Keratinocyte (primary cell): ENCODE measurements at regions not wholly inside any gene's neighbourhood (a gene's known extent, or its start where the extent isn't known, plus 50 kb on each side); places are given as distances from the start of the nearest gene placed in this dataset.

Source experiments
- DNase-seq: peaks from one replicate; pipeline ENCODE4 v3.0.0-alpha.2; 2011; ENCODE audit warnings: low read depth, missing footprints, low spot score
- FAIRE-seq: peaks from 2 replicates; lab custom pipeline; 2011; peaks lifted over from hg19 to GRCh38; lab: Jason Lieb, UNC
- H2AFZ ChIP-seq: 2 replicates; pipeline ENCODE4 v1.6.0; 2012; ENCODE audit warnings: low read length, control low read depth, inconsistent platforms; ENCODE audit not compliant: control insufficient read depth
- H3K27ac ChIP-seq: 2 replicates; pipeline ENCODE4 v1.5.1; 2011; ENCODE audit warnings: low read length; ENCODE audit not compliant: control insufficient read depth, insufficient read depth
- H3K27me3 ChIP-seq: 3 replicates; pipeline ENCODE4 v1.6.0; 2011; ENCODE audit warnings: low read length; ENCODE audit not compliant: control insufficient read depth, insufficient read depth; ENCODE audit errors: extremely low read depth
- H3K36me3 ChIP-seq, 2 experiments: 2 replicates in 1 of 2; 3 replicates in 1 of 2; pipeline ENCODE4 v1.5.1; 2011; ENCODE audit warnings: low read length in 2 of 2, mild to moderate bottlenecking in 1 of 2; ENCODE audit not compliant: control insufficient read depth in 2 of 2, insufficient read depth in 2 of 2; ENCODE audit errors: extremely low read depth in 1 of 2
- H3K4me1 ChIP-seq: 3 replicates; pipeline ENCODE4 v1.5.1; 2011; ENCODE audit warnings: low read length; ENCODE audit not compliant: control insufficient read depth, insufficient read depth; ENCODE audit errors: extremely low read depth
- H3K4me2 ChIP-seq: 3 replicates; pipeline ENCODE4 v1.6.0; 2011; ENCODE audit warnings: low read depth, low read length; ENCODE audit not compliant: control insufficient read depth, insufficient read depth; ENCODE audit errors: extremely low read depth
- H3K4me3 ChIP-seq, 3 experiments: fragments of 200-600 bp in 1 of 3; sonication (generic) in 1 of 3; 2 replicates in 2 of 3; 3 replicates in 1 of 3; pipeline ENCODE4 v1.5.1; 2011 to 2016; ENCODE audit warnings: low read length in 3 of 3, mild to moderate bottlenecking in 3 of 3, control low read depth in 2 of 3, inconsistent platforms in 1 of 3, low read depth in 1 of 3, mixed read lengths in 1 of 3, mixed run types in 1 of 3, moderate library complexity in 1 of 3; ENCODE audit not compliant: control insufficient read depth in 2 of 3, insufficient read depth in 2 of 3; ENCODE audit errors: extremely low read depth in 1 of 3
- H3K79me2 ChIP-seq: 2 replicates; pipeline ENCODE4 v1.6.0; 2012; ENCODE audit warnings: low read length; ENCODE audit not compliant: control insufficient read depth, insufficient read depth
- H3K9ac ChIP-seq: 3 replicates; pipeline ENCODE4 v1.6.0; 2011; ENCODE audit warnings: low read length; ENCODE audit not compliant: control insufficient read depth, insufficient read depth; ENCODE audit errors: extremely low read depth
- H3K9me1 ChIP-seq: 3 replicates; pipeline ENCODE4 v1.6.0; 2011; ENCODE audit warnings: low read length; ENCODE audit not compliant: control insufficient read depth, insufficient read depth; ENCODE audit errors: extremely low read depth
- H3K9me3 ChIP-seq: 2 replicates; pipeline ENCODE4 v1.5.1; 2012; ENCODE audit warnings: low read depth, low read length; ENCODE audit not compliant: control insufficient read depth
- H4K20me1 ChIP-seq: 3 replicates; pipeline ENCODE4 v1.6.0; 2011; ENCODE audit warnings: low read length; ENCODE audit not compliant: control insufficient read depth, insufficient read depth; ENCODE audit errors: extremely low read depth
- CTCF ChIP-seq, 3 experiments: IDR thresholded peaks in 1 of 3; conservative IDR thresholded peaks in 1 of 3; optimal IDR thresholded peaks in 1 of 3; 2 replicates in 2 of 3; 3 replicates in 1 of 3; pipeline versions ENCODE3 to v1.5.1; 2011; ENCODE audit warnings: low read length in 3 of 3, mild to moderate bottlenecking in 3 of 3, moderate library complexity in 2 of 3, control low read depth in 1 of 3, inconsistent platforms in 1 of 3; ENCODE audit not compliant: insufficient read depth in 2 of 3; ENCODE audit errors: extremely low read depth in 1 of 3
- EZH2 ChIP-seq: IDR thresholded peaks from one replicate; pipeline ENCODE4 v1.6.1; 2012; ENCODE audit warnings: inconsistent platforms, mild to moderate bottlenecking, low read length, moderate library complexity
- dilution Hi-C: fragments of 300-500 bp; cut with MboI; formaldehyde crosslinking; loops from one replicate; pipeline ENCODE4 v1.7.0; 2020; ENCODE audit warnings: low sequenced_read_pairs; ENCODE audit not compliant: extremely low pct_ligation_motif_present

- TF ChIP-seq CTCF (optimal IDR thresholded peaks at IDR 0.05 in 1 of 3, IDR thresholded peaks at IDR 0.05 in 1 of 3, conservative IDR thresholded peaks at IDR 0.05 in 1 of 3; ENCODE audit: extremely low read depth in 1 of 3, insufficient read depth in 2 of 3, low read length in 3 of 3) (no peak), EZH2 (no peak)
- Histone ChIP-seq H2AFZ (no peak overlapping the region), H4K20me1 (no peaks in the 10 kb centered on the region), H3K4me3 (no peak overlapping the region), H3K9me3 (no peaks in the 10 kb centered on the region), H3K79me2 (no peaks in the 10 kb centered on the region), H3K9ac (no peak overlapping the region), H3K4me1 (no peaks in the 10 kb centered on the region), H3K27me3 (no peaks in the 10 kb centered on the region), H3K9me1 (no peaks in the 10 kb centered on the region), H3K36me3 (no peaks in the 10 kb centered on the region), H3K4me2 (no peak overlapping the region), H3K27ac (no peak overlapping the region)
- no peak for DNase-seq
- dilution Hi-C loops = no loop called here
- FAIRE-seq = no peak
These were observed 535.9 kb upstream of the FAT3 start for GRCh38 chr11:91688672-91689071.

GRCh38 chr11:91686700-91687099 is 537.9 kb upstream of the FAT3 start:
- DNase-seq (no peak), FAIRE-seq (no peak)
- Histone ChIP-seq H3K9ac (no peak overlapping the region), H3K4me1 (no peaks in the 10 kb centered on the region), H3K27ac (no peak overlapping the region), H4K20me1 (no peaks in the 10 kb centered on the region), H3K9me1 (no peaks in the 10 kb centered on the region), H3K9me3 (no peaks in the 10 kb centered on the region), H3K79me2 (no peaks in the 10 kb centered on the region), H3K27me3 (no peaks in the 10 kb centered on the region), H2AFZ (no peak overlapping the region), H3K36me3 (no peaks in the 10 kb centered on the region), H3K4me3 (no peak overlapping the region), H3K4me2 (no peak overlapping the region)
- dilution Hi-C loops = no loop called here
- TF ChIP-seq EZH2 (no peak), CTCF (optimal IDR thresholded peaks at IDR 0.05 in 1 of 3, IDR thresholded peaks at IDR 0.05 in 1 of 3, conservative IDR thresholded peaks at IDR 0.05 in 1 of 3; ENCODE audit: extremely low read depth in 1 of 3, insufficient read depth in 2 of 3, low read length in 3 of 3) (no peak)
